HCT116 (cell line): ENCODE measurements at regions not wholly inside any gene's neighbourhood (a gene's known extent, or its start where the extent isn't known, plus 50 kb on each side); places are given as distances from the start of the nearest gene placed in this dataset.

Source experiments
- ATAC-seq: fragments of 200-7000 bp; cut with Tn5 transposase; 2 replicates; pipeline ENCODE4 v1.9.1; 2020; ENCODE audit warnings: mild to moderate bottlenecking, moderate library complexity
- BruUV-seq: library from RNA; stranded (reverse); fragments of 400-500 nt; replicated peaks from 2 replicates; lab custom pipeline; 2021; lab: Mats Ljungman, UMichigan
- CTCF ChIA-PET: fragments of 300-600 bp; sonication (Branson Sonifier 250); formaldehyde crosslinking; loops from one replicate; lab custom pipeline; 2021; ENCODE audit warnings: antibody characterized with exemption; lab: Charles Lee
- POLR2A ChIA-PET: fragments of 300-600, 350-600 bp; sonication (Branson Sonifier 250); formaldehyde crosslinking; loops from one replicate; lab custom pipeline; 2021; ENCODE audit warnings: antibody characterized with exemption; lab: Charles Lee
- RAD21 ChIA-PET, 2 experiments: fragments of 300-600 bp; sonication (Branson Sonifier 250); formaldehyde crosslinking; loops; one replicate each; lab custom pipeline; 2023; ENCODE audit warnings: low total read pairs in 2 of 2; ENCODE audit not compliant: uncharacterized antibody in 2 of 2, unreplicated experiment in 2 of 2, low non-redundant PET in 1 of 2; lab: Charles Lee
- DNase-seq: peaks from one replicate; pipeline ENCODE4 v3.0.0-alpha.2; 2010; ENCODE audit warnings: low read depth, low spot score
- H2AFZ ChIP-seq: fragments of 200-600 bp; shearing (Covaris generic), sonication (generic); 2 replicates; pipeline ENCODE4 v1.6.1; 2017; ENCODE audit warnings: low read depth, mixed run types, mixed read lengths, antibody characterized with exemption, low read length; ENCODE audit not compliant: poor library complexity, severe bottlenecking
- H3K27ac ChIP-seq: 2 replicates; pipeline ENCODE4 v1.5.1; 2012; ENCODE audit warnings: low read depth, low read length
- H3K27me3 ChIP-seq: fragments of 200-600 bp; sonication (generic); 2 replicates; pipeline ENCODE4 v1.6.1; 2016; ENCODE audit warnings: mixed run types, low read length, mixed read lengths; ENCODE audit not compliant: insufficient read depth
- H3K36me3 ChIP-seq, 2 experiments: fragments of 200-500 bp in 1 of 2; fragments of 200-600 bp in 1 of 2; sonication (Bioruptor generic) in 1 of 2; sonication (generic) in 1 of 2; 2 replicates each; pipeline versions ENCODE4 v1.5.1 to v1.6.1; 2014 to 2016; ENCODE audit warnings: low read length in 2 of 2, inconsistent platforms in 1 of 2, mixed read lengths in 1 of 2, mixed run types in 1 of 2; ENCODE audit not compliant: insufficient read depth in 2 of 2, control insufficient read depth in 1 of 2
- H3K4me1 ChIP-seq, 2 experiments: fragments of 200-600 bp in 1 of 2; sonication (generic) in 1 of 2; 2 replicates each; pipeline versions ENCODE4 v1.5.1 to v1.6.1; 2012 to 2017; ENCODE audit warnings: low read length in 2 of 2, inconsistent platforms in 1 of 2, mild to moderate bottlenecking in 1 of 2, mixed read lengths in 1 of 2, mixed run types in 1 of 2, moderate library complexity in 1 of 2; ENCODE audit not compliant: insufficient read depth in 2 of 2, control insufficient read depth in 1 of 2
- H3K4me2 ChIP-seq: fragments of 200-600 bp; sonication (generic); 2 replicates; pipeline ENCODE4 v1.6.1; 2017; ENCODE audit warnings: mixed run types, low read length, mixed read lengths
- H3K4me3 ChIP-seq, 2 experiments: fragments of 200-600 bp in 1 of 2; sonication (generic) in 1 of 2; replicated peaks in 1 of 2; 2 replicates each; pipeline ENCODE4 v1.5.1; 2011 to 2016; ENCODE audit warnings: low read length in 2 of 2, control low read depth in 1 of 2, low read depth in 1 of 2, mild to moderate bottlenecking in 1 of 2, mixed read lengths in 1 of 2, mixed run types in 1 of 2
- H3K79me2 ChIP-seq: fragments of 200-600 bp; sonication (generic); 2 replicates; pipeline ENCODE4 v1.6.1; 2017; ENCODE audit warnings: mild to moderate bottlenecking, mixed run types, low read length, moderate library complexity, mixed read lengths; ENCODE audit not compliant: insufficient read depth
- H3K9ac ChIP-seq: fragments of 200-600 bp; sonication (generic); 2 replicates; pipeline ENCODE4 v1.6.1; 2016; ENCODE audit warnings: low read length, mixed read lengths
- H3K9me2 ChIP-seq: fragments of 200-600 bp; sonication (generic), shearing (Covaris generic); 2 replicates; pipeline ENCODE4 v1.6.1; 2017; ENCODE audit warnings: mixed run types, mild to moderate bottlenecking, moderate library complexity; ENCODE audit not compliant: insufficient read depth
- H3K9me3 ChIP-seq, 2 experiments: fragments of 200-500 bp in 1 of 2; fragments of 200-600 bp in 1 of 2; sonication (Bioruptor generic) in 1 of 2; sonication (generic) in 1 of 2; 2 replicates each; pipeline ENCODE4 v1.6.1; 2014 to 2017; ENCODE audit warnings: low read length in 2 of 2, mixed read lengths in 2 of 2, inconsistent platforms in 1 of 2, low read depth in 1 of 2, mild to moderate bottlenecking in 1 of 2, mixed run types in 1 of 2, moderate library complexity in 1 of 2; ENCODE audit not compliant: control insufficient read depth in 1 of 2, insufficient read depth in 1 of 2
- H4K20me1 ChIP-seq: fragments of 200-600 bp; sonication (generic), shearing (Covaris generic); 2 replicates; pipeline ENCODE4 v1.6.1; 2017; ENCODE audit warnings: mixed run types, mild to moderate bottlenecking, moderate library complexity; ENCODE audit not compliant: insufficient read depth
- ATF3 ChIP-seq: IDR thresholded peaks from 2 replicates; pipeline ENCODE4 v1.6.1; 2012
- CBX3 ChIP-seq: IDR thresholded peaks from 2 replicates; pipeline ENCODE4 v1.6.1; 2012; ENCODE audit warnings: low read depth
- CEBPB ChIP-seq: IDR thresholded peaks from 2 replicates; pipeline ENCODE4 v1.6.1; 2012; ENCODE audit warnings: low read depth
- CTCF ChIP-seq, 3 experiments: fragments of 200-600 bp in 1 of 3; sonication (generic) in 1 of 3; IDR thresholded peaks in 2 of 3; conservative IDR thresholded peaks in 1 of 3; 2 replicates each; pipeline ENCODE4 v1.5.1; 2012 to 2017; ENCODE audit warnings: low read depth in 2 of 3, low read length in 2 of 3, antibody characterized with exemption in 1 of 3, borderline replicate concordance in 1 of 3, control low read depth in 1 of 3, mild to moderate bottlenecking in 1 of 3, mixed read lengths in 1 of 3, mixed run types in 1 of 3, moderate library complexity in 1 of 3; ENCODE audit not compliant: insufficient read depth in 1 of 3
- EGR1 ChIP-seq: IDR thresholded peaks from 2 replicates; pipeline ENCODE4 v1.6.1; 2012; ENCODE audit warnings: low read depth
- ELF1 ChIP-seq: IDR thresholded peaks from 2 replicates; pipeline ENCODE4 v1.6.1; 2012; ENCODE audit warnings: low read depth, borderline replicate concordance
- EZH2 ChIP-seq: fragments of 200-600 bp; sonication (generic); IDR thresholded peaks from 2 replicates; pipeline ENCODE4 v1.6.1; 2017; ENCODE audit warnings: antibody characterized with exemption, mixed run types
- EZH2phosphoT487 ChIP-seq: fragments of 200-600 bp; IDR thresholded peaks from 2 replicates; pipeline ENCODE4 v1.6.1; 2018; ENCODE audit warnings: antibody characterized with exemption, borderline replicate concordance
- FOSL1 ChIP-seq: IDR thresholded peaks from 2 replicates; pipeline ENCODE4 v1.6.1; 2012; ENCODE audit warnings: low read depth
- JUND ChIP-seq: IDR thresholded peaks from 2 replicates; pipeline ENCODE4 v1.6.1; 2012
- MAX ChIP-seq: IDR thresholded peaks from 2 replicates; pipeline ENCODE4 v1.6.1; 2012
- RAD21 ChIP-seq: IDR thresholded peaks from 2 replicates; pipeline ENCODE4 v1.6.1; 2012; ENCODE audit warnings: low read depth, mild to moderate bottlenecking
- REST ChIP-seq: IDR thresholded peaks from 2 replicates; pipeline ENCODE4 v1.6.1; 2012; ENCODE audit warnings: low read depth
- SIN3A ChIP-seq: IDR thresholded peaks from 2 replicates; pipeline ENCODE4 v1.6.1; 2012; ENCODE audit warnings: low read depth
- SP1 ChIP-seq: IDR thresholded peaks from 2 replicates; pipeline ENCODE4 v1.6.1; 2012; ENCODE audit warnings: low read depth
- TCF7L2 ChIP-seq: IDR thresholded peaks from 2 replicates; pipeline ENCODE4 v1.7.0; 2011; ENCODE audit warnings: borderline replicate concordance, inconsistent platforms; ENCODE audit not compliant: insufficient read depth, insufficient read length; ENCODE audit errors: extremely low read depth
- YY1 ChIP-seq: IDR thresholded peaks from 2 replicates; pipeline ENCODE4 v1.6.1; 2011; ENCODE audit warnings: low read length, low read depth, moderate library complexity, mild to moderate bottlenecking; ENCODE audit not compliant: insufficient replicate concordance; ENCODE audit errors: extremely low read depth
- ZBTB33 ChIP-seq: IDR thresholded peaks from 2 replicates; pipeline ENCODE4 v1.6.1; 2011; ENCODE audit warnings: mild to moderate bottlenecking, low read length, moderate library complexity; ENCODE audit not compliant: insufficient replicate concordance; ENCODE audit errors: extremely low read depth
- ZFX ChIP-seq: fragments of 450-650 bp; IDR thresholded peaks from 2 replicates; pipeline ENCODE4 v1.6.1; 2017
- ZNF274 ChIP-seq: fragments of 200-500 bp; sonication (Bioruptor generic); IDR thresholded peaks from 2 replicates; pipeline ENCODE4 v1.6.1; 2014; ENCODE audit warnings: mild to moderate bottlenecking, low read depth, low read length, inconsistent platforms
- intact Hi-C: fragments of 100-400 bp; cut with micrococcal nuclease; formaldehyde crosslinking; loops from 2 replicates; pipeline ENCODE4 v1.10.0; 2022

DNA sequence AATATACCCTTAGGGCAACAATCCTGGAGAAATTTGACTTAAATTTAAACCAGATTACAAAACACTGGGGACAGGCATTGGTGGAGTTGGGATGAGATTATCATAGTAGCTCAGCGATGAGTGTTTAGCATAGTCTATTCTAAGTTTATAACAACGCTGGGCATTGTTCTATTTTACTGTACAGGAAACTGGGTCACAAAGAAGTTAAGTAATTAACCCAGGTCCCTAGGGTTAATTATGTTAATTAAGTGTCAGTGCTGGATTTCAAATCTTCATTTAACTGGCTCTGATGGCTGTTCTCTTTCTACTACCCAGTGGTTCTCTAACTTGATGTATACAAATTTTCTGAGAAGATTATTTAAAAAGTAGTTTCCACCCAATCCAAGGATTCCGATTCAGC lies 388.9 kb downstream of the KCNRG start:
- no peak overlapping the region for H3K4me2 ChIP-seq
- no peak overlapping the region for H2AFZ ChIP-seq
- H3K9me3 ChIP-seq = no peaks in the 10 kb centered on the region
- H3K4me3 ChIP-seq = no peak overlapping the region
- no peaks in the 10 kb centered on the region for H3K9me2 ChIP-seq
- no peaks in the 10 kb centered on the region for H3K36me3 ChIP-seq
- no peak overlapping the region for H3K27ac ChIP-seq
- H3K4me1 ChIP-seq = no peaks in the 10 kb centered on the region
- no peaks in the 10 kb centered on the region for H3K27me3 ChIP-seq
- ChIA-PET CTCF (no interaction called here), POLR2A (no interaction called here), RAD21 (no interaction called here)
- intact Hi-C loops = no loop called here
- ATAC-seq (no peak), DNase-seq (no peak)
- BruUV-seq = no TSS peak
- TF ChIP-seq RAD21 = no peak
- TF ChIP-seq SP1 = no peak
- TF ChIP-seq REST = no peak
- TF ChIP-seq ZNF274 = no peak
- TF ChIP-seq CBX3 = no peak
- no peak for TF ChIP-seq EZH2
- no peak for TF ChIP-seq FOSL1
- TF ChIP-seq CEBPB = no peak
- no peak for TF ChIP-seq ZFX
- TF ChIP-seq ELF1 = no peak
- no peak for TF ChIP-seq MAX
- TF ChIP-seq JUND = no peak
- no peak for TF ChIP-seq EZH2phosphoT487
- no peak for TF ChIP-seq YY1
- no peak for TF ChIP-seq EGR1
- no peak for TF ChIP-seq ZBTB33
- TF ChIP-seq ATF3 = no peak
- TF ChIP-seq SIN3A = no peak
- no peak for TF ChIP-seq TCF7L2
- no peak for TF ChIP-seq CTCF (IDR thresholded peaks at IDR 0.05 in 2 of 3, conservative IDR thresholded peaks at IDR 0.05 in 1 of 3; ENCODE audit: borderline replicate concordance in 1 of 3, insufficient read depth in 1 of 3, low read depth in 2 of 3, low read length in 2 of 3)
- H3K9ac ChIP-seq = no peak overlapping the region
- no peaks in the 10 kb centered on the region for H3K79me2 ChIP-seq
- H4K20me1 ChIP-seq = no peaks in the 10 kb centered on the region
